Epithelial cell of prostate (primary cell): ENCODE measurements at regions not wholly inside any gene's neighbourhood (a gene's known extent, or its start where the extent isn't known, plus 50 kb on each side); places are given as distances from the start of the nearest gene placed in this dataset.

Source experiments
- DNase-seq: peaks from one replicate; pipeline ENCODE4 v3.0.0-alpha.2; 2011; ENCODE audit warnings: low read depth, low spot score
- H3K27ac ChIP-seq: fragments of 450-650 bp; 2 replicates; pipeline ENCODE4 v1.5.1; 2017; ENCODE audit warnings: mild to moderate bottlenecking

DNA sequence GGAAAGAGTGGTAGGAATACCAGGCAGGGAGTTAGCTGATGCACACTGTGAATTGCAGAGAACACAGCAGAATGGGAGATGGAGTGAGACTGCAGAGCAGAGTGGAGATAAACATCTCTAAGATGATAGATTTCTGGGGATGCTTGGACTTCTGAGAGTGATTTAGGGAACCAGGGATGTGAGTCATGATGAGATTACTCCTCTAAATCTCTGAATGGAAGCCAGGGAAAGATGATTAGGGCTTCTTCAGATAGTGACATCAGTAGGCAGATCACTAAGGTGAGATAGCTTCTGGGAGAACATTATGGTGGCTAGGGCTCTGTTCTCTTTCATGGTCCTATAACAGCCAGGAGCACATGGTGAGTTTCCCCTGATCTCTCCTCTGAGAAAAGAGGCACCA, 501.5 kb upstream of the USP15 start:
- no peak for DNase-seq
- no peak overlapping the region for H3K27ac ChIP-seq

- DNase-seq: no peak
- H3K27ac ChIP-seq: no peak overlapping the region
Observed at GRCh38 chr12:61765926-61766325, 494.3 kb upstream of the USP15 start.

GRCh38 chr12:61780435-61780834, 479.8 kb upstream of the USP15 start:
- no peak for DNase-seq
- H3K27ac ChIP-seq: no peak overlapping the region

GRCh38 chr12:61781021-61781581, 479.1 kb upstream of the USP15 start:
- DNase-seq: no peak
- H3K27ac ChIP-seq: no peak overlapping the region

DNA sequence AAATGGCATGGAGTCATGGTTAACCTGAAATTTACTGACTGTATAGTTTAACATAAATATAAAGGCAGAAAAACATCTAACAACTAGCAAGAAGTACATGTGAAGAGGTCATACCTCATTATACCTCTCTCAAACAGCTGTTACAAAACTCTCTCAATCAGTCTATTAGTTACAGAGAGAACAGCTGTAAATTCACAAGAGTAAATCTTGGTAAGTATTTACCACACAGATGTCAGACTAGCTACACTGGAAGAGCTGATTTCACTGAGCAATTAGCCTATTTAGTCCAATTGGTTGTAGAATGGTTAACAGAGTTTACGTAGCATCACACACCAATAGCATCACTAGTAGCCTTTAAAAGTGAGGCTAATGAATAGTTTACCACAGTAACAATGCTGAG, 463.4 kb upstream of the USP15 start:
- DNase-seq: no peak
- H3K27ac ChIP-seq: no peak overlapping the region

- no peak for DNase-seq
- H3K27ac ChIP-seq: no peak overlapping the region
Observed at GRCh38 chr12:61797266-61797665, 462.9 kb upstream of the USP15 start.

DNA sequence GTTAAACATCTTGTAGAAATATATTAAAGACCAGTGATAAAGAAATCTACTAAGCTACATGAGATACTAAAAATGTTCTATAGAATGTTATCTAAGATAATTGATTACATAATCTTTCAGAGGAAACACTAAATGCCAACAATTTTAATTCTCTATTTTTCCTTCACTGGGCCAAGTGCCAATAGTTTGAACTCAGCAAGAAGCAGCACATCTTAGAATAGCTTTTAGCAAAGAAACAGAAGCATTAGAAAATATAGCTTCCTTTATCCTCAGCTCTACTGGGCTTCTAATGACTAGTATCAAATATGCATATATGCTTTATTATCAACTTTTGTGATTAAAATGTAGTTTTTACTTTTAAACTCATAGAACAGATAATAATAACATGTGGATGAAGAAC, 461.4 kb upstream of the USP15 start:
- no peak overlapping the region for H3K27ac ChIP-seq
- no peak for DNase-seq

DNA sequence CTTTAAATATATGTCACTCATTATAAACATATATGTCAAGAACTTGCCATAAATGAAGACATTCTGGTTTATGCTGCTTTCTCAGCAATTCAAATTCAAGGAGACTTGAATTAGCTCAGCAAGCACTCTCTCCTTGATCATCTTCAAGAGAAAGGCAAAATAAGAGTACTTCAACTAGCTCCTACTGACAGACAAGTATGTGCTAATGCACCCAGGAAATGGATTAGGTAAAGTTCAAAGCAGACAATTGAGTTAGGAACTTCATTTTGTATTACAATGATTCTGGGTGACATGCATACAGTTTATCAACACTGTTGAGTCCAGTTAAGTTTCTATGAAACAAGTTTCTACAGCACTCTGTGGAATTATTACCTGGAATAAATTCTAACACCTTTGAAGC, 455.9 kb upstream of the USP15 start:
- H3K27ac ChIP-seq: no peak overlapping the region
- DNase-seq: no peak

DNA sequence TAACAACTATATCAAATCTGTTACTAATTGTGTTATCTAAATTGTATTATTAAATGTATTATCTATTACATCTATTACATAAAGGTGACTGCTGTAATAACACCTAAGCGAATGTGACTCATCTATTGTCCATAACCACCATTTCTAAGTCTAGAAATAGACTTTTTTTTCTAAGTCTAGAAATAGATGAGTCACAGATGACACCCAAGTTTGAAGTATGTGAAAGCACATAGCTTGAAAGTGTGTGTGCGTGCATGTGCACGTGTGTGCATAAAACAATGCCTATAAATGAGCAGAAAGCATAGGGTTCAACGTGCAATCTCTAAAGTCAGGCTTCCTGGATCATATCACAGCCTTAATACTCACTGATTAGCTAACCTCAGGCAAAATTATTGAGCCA, 451.3 kb upstream of the USP15 start:
- DNase-seq: no peak
- H3K27ac ChIP-seq: no peak overlapping the region

- no peak overlapping the region for H3K27ac ChIP-seq
- no peak for DNase-seq
Observed at GRCh38 chr12:61810486-61810885, 449.7 kb upstream of the USP15 start.

DNA sequence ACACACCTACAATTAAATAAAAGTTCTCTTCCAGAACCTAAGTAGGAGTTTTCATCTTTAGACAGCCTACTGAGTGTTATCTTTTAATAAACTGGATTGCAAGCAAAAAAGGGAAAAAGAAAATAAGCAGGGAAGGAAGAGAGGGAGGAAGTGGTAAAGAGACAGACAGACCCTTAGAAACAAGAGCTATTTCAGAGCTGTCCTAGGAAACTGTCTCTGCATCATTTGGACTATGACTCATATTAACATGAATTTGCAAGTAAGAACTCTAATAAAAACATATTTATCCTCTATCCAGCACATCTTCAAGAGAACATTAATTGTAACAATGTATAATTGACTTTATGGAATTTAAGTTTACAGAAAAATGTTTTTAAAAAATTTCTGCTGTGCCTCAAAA, 438.8 kb upstream of the USP15 start:
- H3K27ac ChIP-seq: no peak overlapping the region
- DNase-seq: no peak

DNA sequence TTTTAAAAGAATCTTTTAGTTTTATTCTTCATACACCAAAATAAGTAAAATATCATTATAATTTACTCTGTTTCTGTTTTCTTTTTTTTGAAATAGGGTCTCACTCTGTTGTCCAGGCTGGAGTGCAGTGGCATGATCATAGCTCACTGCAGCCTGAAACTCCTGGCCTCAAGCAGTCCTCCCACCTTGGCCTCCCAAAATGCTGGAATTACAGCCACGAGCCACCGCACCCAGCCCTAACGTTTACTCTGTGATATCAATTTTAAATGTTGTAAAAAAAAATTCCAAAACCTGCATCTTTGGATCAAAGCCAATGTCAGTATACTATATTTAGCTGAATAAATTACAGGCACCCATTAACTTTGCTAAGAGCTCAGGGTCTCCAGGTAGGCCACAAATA, 437.1 kb upstream of the USP15 start:
- no peak for DNase-seq
- H3K27ac ChIP-seq: no peak overlapping the region

DNA sequence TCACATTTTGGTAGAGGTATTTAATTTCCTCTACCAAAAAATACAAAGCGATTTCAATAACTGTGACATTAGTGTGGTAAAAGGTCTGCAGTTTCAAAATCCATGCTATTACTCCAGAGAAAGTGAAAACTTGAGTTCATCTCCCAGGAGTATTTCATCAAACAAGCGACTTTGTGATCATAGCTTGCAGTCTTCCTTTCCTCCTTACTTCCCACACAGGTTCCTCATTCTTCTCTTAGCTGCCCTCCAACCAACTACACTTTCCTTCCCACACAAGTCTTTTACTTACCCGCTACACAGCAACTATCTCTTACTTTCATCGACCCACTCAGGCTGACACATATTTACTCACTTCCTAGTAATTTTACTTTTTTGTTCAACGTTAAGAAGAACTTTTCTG, 413.4 kb upstream of the USP15 start:
- no peak for DNase-seq
- H3K27ac ChIP-seq: no peak overlapping the region

DNA sequence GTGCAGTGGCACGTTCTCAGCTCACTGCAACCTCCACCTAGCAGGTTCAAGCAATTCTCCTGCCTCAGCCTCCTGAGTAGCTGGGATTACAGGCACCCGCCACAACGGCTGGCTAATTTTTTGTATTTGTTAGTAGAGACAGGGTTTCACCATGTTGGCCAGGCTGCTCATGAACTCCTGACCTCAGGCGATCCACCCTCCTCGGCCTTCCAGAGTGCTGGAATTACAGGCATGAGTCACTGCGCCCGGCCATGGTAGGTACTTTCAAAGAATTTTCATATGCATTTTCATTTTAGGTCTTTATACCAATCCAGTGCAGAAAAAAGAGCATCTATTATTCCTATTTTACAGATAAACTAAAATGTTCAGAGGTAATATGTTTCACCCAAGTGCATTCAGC, 411.3 kb upstream of the USP15 start:
- DNase-seq: no peak
- no peak overlapping the region for H3K27ac ChIP-seq

- no peak overlapping the region for H3K27ac ChIP-seq
- DNase-seq: no peak
Observed at GRCh38 chr12:61853945-61854344, 406.3 kb upstream of the USP15 start.

GRCh38 chr12:61854902-61855301, 405.3 kb upstream of the USP15 start:
- DNase-seq: no peak

DNA sequence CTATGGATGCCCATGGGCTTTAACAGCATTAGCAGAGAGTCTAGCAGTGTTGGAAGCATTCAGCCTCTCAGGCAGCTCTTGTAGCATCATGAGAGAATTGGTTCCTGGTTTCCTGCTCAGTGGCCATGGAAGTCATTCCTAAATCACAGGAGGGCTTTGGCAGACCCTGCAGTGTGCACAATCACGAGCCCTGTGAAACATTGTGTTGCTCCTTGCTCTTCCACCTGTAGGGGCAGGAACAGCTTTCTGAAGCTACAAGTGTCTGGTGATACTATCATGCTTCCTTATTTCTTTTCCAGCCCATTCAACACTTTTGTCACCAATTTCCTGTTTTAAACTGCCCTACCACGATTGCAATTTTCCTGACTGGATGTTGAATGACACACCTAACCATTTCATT, 402.2 kb upstream of the USP15 start:
- H3K27ac ChIP-seq: no peak overlapping the region
- no peak for DNase-seq

More at GRCh38 chr12:61854902-61855301, 405.3 kb upstream of the USP15 start:
- no peak overlapping the region for H3K27ac ChIP-seq

GRCh38 chr12:61860451-61860850, 399.8 kb upstream of the USP15 start:
- no peak for DNase-seq
- no peak overlapping the region for H3K27ac ChIP-seq

GRCh38 chr12:61862986-61863385, 397.2 kb upstream of the USP15 start:
- no peak overlapping the region for H3K27ac ChIP-seq
- DNase-seq: no peak

DNA sequence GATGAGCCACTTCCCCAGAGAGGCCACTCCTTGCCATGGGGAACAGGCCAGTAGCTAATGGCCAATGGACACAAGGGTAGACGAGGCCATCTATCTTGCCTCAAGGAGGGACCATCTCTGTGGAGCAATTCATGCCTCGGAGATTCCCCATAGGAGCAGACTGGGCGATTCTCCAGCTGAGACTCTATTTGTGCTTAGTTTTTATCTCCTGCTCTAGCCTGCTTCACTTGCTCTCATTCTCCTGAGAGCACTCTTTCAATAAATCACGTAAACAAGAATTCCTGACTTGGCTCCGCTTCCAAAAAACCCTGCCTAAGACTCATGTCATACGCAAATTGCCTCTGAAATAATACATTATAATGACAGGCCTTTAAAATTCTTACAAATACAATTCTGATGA, 396.4 kb upstream of the USP15 start:
- no peak for DNase-seq
- no peak overlapping the region for H3K27ac ChIP-seq

- H3K27ac ChIP-seq: no peak overlapping the region
- no peak for DNase-seq
Observed at GRCh38 chr12:61869796-61870195, 390.4 kb upstream of the USP15 start.

DNA sequence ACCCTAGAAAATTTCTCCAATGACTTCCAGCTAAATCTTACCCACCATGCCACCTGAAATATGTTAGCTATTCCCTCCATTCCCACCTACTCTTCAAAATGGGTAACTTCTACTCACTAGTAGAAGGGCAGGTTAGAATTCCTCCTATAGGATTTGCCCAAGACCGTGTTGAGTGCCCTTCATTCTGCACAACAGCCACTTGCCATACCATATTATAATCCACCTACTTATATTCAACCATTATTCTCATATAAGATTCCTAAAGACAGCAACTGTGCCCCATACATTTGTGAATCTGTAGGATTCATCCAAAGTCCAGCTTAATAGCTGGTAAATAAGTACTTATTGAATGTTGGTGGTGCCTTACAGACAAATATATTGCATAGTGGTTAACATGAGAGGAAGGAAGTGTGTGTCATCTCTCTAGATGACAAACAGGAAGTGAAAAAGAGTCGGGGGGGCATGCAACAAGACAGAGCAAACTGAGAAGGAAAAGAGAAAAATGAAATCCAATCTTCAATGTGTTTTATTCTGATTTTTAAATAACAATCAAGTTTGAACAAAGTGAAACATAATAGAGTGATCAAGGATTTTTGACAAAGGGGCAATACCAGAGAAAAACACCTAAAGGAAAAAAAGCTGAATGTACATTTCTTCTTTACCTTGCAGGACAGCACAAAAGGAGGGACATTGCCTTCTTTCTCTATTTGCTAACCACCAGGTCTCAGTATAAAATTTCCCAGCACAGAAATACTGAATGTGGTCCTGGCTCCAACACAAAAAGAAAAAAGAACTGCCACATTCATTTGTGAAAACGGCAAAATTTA, 389.3 kb upstream of the USP15 start:
- DNase-seq: no peak
- H3K27ac ChIP-seq: no peak overlapping the region
